ENCODE measurements at regions not wholly inside any gene's neighbourhood (a gene's known extent, or its start where the extent isn't known, plus 50 kb on each side); places are given as distances from the start of the nearest gene placed in this dataset.

DNA sequence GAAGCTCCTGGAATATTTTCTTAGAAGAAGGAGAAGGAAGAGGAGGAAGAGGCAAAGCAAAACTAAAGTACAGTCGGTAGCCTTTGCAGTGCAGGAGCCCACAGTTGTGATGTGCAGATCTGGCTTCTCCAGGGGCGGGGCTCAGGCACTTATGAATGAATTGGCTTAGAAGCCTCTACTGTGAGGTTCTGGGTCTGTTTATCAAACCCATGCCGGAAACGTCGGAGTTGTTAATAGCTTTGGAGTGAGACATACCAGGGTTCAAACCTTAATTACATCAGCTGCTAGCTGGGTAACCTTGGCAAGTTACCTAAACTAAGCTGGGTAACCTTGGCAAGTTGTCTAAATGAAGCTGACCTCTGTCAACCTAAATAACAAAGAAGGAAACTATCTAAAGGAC is 89.3 kb upstream of the PITRM1 start:
- no peak overlapping the region for H2BK20ac ChIP-seq (ENCODE audit: low read depth, low read length)
- H2AK5ac ChIP-seq (ENCODE audit: low read depth, low read length), result no peak overlapping the region
- H3K36me3 ChIP-seq (ENCODE audit: control insufficient read depth, insufficient read depth, low read length), result no peaks in the 10 kb centered on the region
- CTCF ChIA-PET, result no interaction called here
- H3K18ac ChIP-seq (ENCODE audit: low read depth, low read length), result no peak overlapping the region
- DNase-seq (no peak), ATAC-seq (ENCODE audit: low read depth) (no peak; the same call in 1 of the 2 replicates)
- no peak overlapping the region for H4K5ac ChIP-seq (ENCODE audit: low read depth, low read length)
- WGBS, 2 experiments (ENCODE audit: extremely low coverage in 2 of 2, insufficient read length in 1 of 2), result 64% methylated on average over 5 of the region's 5 CpGs; no CpG with 5 or more reads in 1 of the 2 experiments
- in situ Hi-C loops (cut with MboI; ENCODE audit: low sequenced_read_pairs) (no loop called here), dilution Hi-C loops (cut with HindIII; ENCODE audit: low sequenced_read_pairs, unreplicated experiment) (no loop called here), intact Hi-C loops (cut with micrococcal nuclease) (no loop called here)
- no peaks in the 10 kb centered on the region for H3K9me3 ChIP-seq (ENCODE audit: control insufficient read depth, insufficient read depth, low read length)
- no peak overlapping the region for H4K91ac ChIP-seq (ENCODE audit: insufficient read depth, low read depth, low read length)
- H3K14ac ChIP-seq (replicated peaks; ENCODE audit: low read depth, low read length), result no peak overlapping the region
- POLR2A ChIA-PET (ENCODE audit: unreplicated experiment), result no interaction called here
- H3K27ac ChIP-seq (ENCODE audit: insufficient read depth, low read length), result no peak overlapping the region
- H3K4me1 ChIP-seq (ENCODE audit: control insufficient read depth, insufficient read depth, low read length), result peaks cover 4% of the 10 kb centered on the region; the same call in 1 of the 2 replicates
- H2BK15ac ChIP-seq (ENCODE audit: low read depth, low read length), result no peak overlapping the region
- no peaks in the 10 kb centered on the region for H4K20me1 ChIP-seq (ENCODE audit: insufficient read depth, low read length)
- no peaks in the 10 kb centered on the region for H3K79me1 ChIP-seq (ENCODE audit: low read depth in 1 of 2, low read length in 2 of 2)
- no peak overlapping the region for H2BK120ac ChIP-seq (ENCODE audit: low read depth, low read length)
- no peak overlapping the region for H3K9ac ChIP-seq (ENCODE audit: low read depth, low read length)
- no peak overlapping the region for H2BK5ac ChIP-seq (ENCODE audit: low read depth, low read length, poor library complexity, severe bottlenecking)
- H3K4ac ChIP-seq (ENCODE audit: low read depth, low read length), result no peak overlapping the region
- peaks cover 2% of the 10 kb centered on the region; the same call in 1 of the 2 replicates for H3K27me3 ChIP-seq (ENCODE audit: control insufficient read depth, insufficient read depth, low read length)
- no peak overlapping the region for H2AK9ac ChIP-seq (replicated peaks; ENCODE audit: low read depth, low read length, poor library complexity)
- TF ChIP-seq, protein P1, sequence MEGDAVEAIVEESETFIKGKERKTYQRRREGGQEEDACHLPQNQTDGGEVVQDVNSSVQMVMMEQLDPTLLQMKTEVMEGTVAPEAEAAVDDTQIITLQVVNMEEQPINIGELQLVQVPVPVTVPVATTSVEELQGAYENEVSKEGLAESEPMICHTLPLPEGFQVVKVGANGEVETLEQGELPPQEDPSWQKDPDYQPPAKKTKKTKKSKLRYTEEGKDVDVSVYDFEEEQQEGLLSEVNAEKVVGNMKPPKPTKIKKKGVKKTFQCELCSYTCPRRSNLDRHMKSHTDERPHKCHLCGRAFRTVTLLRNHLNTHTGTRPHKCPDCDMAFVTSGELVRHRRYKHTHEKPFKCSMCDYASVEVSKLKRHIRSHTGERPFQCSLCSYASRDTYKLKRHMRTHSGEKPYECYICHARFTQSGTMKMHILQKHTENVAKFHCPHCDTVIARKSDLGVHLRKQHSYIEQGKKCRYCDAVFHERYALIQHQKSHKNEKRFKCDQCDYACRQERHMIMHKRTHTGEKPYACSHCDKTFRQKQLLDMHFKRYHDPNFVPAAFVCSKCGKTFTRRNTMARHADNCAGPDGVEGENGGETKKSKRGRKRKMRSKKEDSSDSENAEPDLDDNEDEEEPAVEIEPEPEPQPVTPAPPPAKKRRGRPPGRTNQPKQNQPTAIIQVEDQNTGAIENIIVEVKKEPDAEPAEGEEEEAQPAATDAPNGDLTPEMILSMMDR (conservative IDR thresholded peaks at IDR 0.05; ENCODE audit: low read depth, low read length), result no peak
- TF ChIP-seq FOS (IDR thresholded peaks at IDR 0.05; ENCODE audit: low read depth, low read length), result no peak
- no peak for TF ChIP-seq CEBPB (IDR thresholded peaks at IDR 0.05; ENCODE audit: low read depth, low read length)
- TF ChIP-seq NFE2L2 (IDR thresholded peaks at IDR 0.05; ENCODE audit: low read depth, low read length), result no peak
- no peak for TF ChIP-seq BHLHE40 (IDR thresholded peaks at IDR 0.05; ENCODE audit: low read depth, low read length)
- no peak for TF ChIP-seq USF2 (IDR thresholded peaks at IDR 0.05; ENCODE audit: low read depth, low read length)
- no peak for TF ChIP-seq RCOR1 (IDR thresholded peaks at IDR 0.05; ENCODE audit: insufficient replicate concordance, low read length)
- TF ChIP-seq, protein P2, sequence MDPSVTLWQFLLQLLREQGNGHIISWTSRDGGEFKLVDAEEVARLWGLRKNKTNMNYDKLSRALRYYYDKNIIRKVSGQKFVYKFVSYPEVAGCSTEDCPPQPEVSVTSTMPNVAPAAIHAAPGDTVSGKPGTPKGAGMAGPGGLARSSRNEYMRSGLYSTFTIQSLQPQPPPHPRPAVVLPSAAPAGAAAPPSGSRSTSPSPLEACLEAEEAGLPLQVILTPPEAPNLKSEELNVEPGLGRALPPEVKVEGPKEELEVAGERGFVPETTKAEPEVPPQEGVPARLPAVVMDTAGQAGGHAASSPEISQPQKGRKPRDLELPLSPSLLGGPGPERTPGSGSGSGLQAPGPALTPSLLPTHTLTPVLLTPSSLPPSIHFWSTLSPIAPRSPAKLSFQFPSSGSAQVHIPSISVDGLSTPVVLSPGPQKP (IDR thresholded peaks at IDR 0.05; ENCODE audit: borderline replicate concordance, low read depth, low read length), result no peak
- TF ChIP-seq RAD21 (IDR thresholded peaks at IDR 0.05; ENCODE audit: low read length), result no peak
- TF ChIP-seq RFX5 (IDR thresholded peaks at IDR 0.05; ENCODE audit: low read depth, low read length), result no peak
- H3K4me2 ChIP-seq (ENCODE audit: low read depth, low read length), result no peak overlapping the region
- no peak overlapping the region for H3K23ac ChIP-seq (ENCODE audit: low read depth, low read length)
- H3K9me1 ChIP-seq (ENCODE audit: insufficient read depth, low read length), result no peaks in the 10 kb centered on the region
- no peak overlapping the region for H2AFZ ChIP-seq (replicated peaks; ENCODE audit: low read length, poor library complexity)
- H4K8ac ChIP-seq (ENCODE audit: low read depth in 2 of 2, low read length in 2 of 2), result no peak overlapping the region
- BruUV-seq (replicated peaks), result no TSS peak
- no peak overlapping the region for H3K4me3 ChIP-seq (ENCODE audit: insufficient read depth, low read depth, low read length)
- H3K56ac ChIP-seq (ENCODE audit: extremely low read depth, insufficient read depth, low read length), result no peak overlapping the region
